ENCODE measurements at regions not wholly inside any gene's neighbourhood (a gene's known extent, or its start where the extent isn't known, plus 50 kb on each side); places are given as distances from the start of the nearest gene placed in this dataset.

GRCh38 chr7:12741951-12742575 is 54.6 kb downstream of the ARL4A start:
- Histone ChIP-seq H3K27ac (no peak overlapping the region), H3K4me1 (replicated peaks in 1 of 2) (no peaks in the 10 kb centered on the region), H3K4me3 (no peak overlapping the region)
- in situ Hi-C loops (cut with MboI; ENCODE audit: low pct_unique_long_range_greater_than_20kb in 2 of 9, low sequenced_read_pairs in 9 of 9, unreplicated experiment in 9 of 9) = no loop called here
- WGBS, 10 experiments = 0 to 100% (median 33%) methylated on average over 1 of the region's 1 CpG; no CpG with 5 or more reads in 1 of the 10 experiments
- ATAC-seq (replicated peaks in 6 of 8) = peak in 1 of 8 experiments; percentile 73

- no peak for ATAC-seq (replicated peaks in 6 of 8)
- Histone ChIP-seq H3K27ac (no peak overlapping the region), H3K4me3 (no peak overlapping the region), H3K4me1 (replicated peaks in 1 of 2) (no peaks in the 10 kb centered on the region)
- WGBS, 10 experiments = 0 to 89% (median 71%) methylated on average over 1 of the region's 1 CpG; no CpG with 5 or more reads in 2 of the 10 experiments
- in situ Hi-C loops (cut with MboI; ENCODE audit: low pct_unique_long_range_greater_than_20kb in 2 of 9, low sequenced_read_pairs in 9 of 9, unreplicated experiment in 9 of 9) = no loop called here
Measured at GRCh38 chr7:12746211-12746610, 58.8 kb downstream of the ARL4A start.

DNA sequence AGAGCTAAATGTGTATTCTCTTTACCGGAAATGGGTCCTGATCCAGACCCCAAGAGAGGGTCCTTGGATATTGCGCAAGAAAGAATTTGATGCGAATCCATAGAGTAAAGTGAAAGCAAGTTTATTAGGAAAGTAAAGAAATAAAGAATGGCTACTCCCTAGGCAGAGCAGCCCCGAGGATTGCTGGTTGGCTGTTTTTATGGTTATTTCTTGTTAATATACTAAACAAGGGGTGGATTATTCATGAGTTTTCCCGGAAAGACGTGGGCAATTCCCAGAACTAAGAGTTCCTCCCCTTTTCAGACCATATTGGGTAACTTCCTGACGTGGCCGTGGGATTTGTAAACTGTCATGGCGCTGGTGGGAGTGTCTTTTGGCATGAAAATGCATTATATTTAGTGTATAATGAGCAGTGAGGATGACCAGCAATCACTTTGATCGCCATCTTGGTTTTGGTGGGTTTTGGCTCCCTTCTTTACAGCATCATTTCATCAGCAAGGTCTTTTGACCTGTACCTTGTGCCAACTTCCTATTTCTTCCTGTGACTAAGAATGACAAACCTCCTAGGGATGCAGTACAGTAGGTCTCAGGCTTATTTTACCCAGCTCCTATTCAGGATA is 60.4 kb downstream of the ARL4A start:
- no peak for ATAC-seq (replicated peaks in 6 of 8)
- no peak overlapping the region for H3K27ac ChIP-seq
- H3K4me1 ChIP-seq (replicated peaks in 1 of 2) = no peaks in the 10 kb centered on the region
- no peak overlapping the region for H3K4me3 ChIP-seq
- WGBS, 10 experiments = 68 to 100% (median 91%) methylated on average over 2 to 9 of the region's 10 CpGs
- in situ Hi-C loops (cut with MboI; ENCODE audit: low pct_unique_long_range_greater_than_20kb in 2 of 9, low sequenced_read_pairs in 9 of 9, unreplicated experiment in 9 of 9) = no loop called here

DNA sequence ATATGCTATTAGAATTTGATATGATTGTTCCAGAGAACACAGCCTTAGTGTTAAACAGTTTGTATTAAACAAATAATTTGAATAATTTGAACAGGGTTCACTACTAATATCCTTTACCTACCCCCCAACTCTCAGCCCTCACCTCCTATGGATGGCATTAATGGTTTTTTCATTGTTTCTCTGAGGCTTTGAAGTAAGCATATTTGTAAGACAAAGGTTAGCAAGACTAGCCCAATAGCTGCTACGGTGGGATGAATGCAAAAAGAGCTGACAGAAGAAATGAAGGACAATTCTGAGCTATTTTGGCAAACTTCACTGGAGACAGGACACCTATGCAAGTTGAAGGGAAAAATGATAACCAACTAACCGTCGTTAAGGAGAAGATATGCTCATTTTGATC is 61.6 kb downstream of the ARL4A start:
- ATAC-seq (replicated peaks in 6 of 8) = no peak
- H3K4me3 ChIP-seq = no peak overlapping the region
- no peaks in the 10 kb centered on the region for H3K4me1 ChIP-seq (replicated peaks in 1 of 2)
- WGBS, 10 experiments = 0 to 86% (median 34%) methylated on average over 1 to 3 of the region's 3 CpGs; no CpG with 5 or more reads in 1 of the 10 experiments
- no peak overlapping the region for H3K27ac ChIP-seq
- in situ Hi-C loops (cut with MboI; ENCODE audit: low pct_unique_long_range_greater_than_20kb in 2 of 9, low sequenced_read_pairs in 9 of 9, unreplicated experiment in 9 of 9) = no loop called here

DNA sequence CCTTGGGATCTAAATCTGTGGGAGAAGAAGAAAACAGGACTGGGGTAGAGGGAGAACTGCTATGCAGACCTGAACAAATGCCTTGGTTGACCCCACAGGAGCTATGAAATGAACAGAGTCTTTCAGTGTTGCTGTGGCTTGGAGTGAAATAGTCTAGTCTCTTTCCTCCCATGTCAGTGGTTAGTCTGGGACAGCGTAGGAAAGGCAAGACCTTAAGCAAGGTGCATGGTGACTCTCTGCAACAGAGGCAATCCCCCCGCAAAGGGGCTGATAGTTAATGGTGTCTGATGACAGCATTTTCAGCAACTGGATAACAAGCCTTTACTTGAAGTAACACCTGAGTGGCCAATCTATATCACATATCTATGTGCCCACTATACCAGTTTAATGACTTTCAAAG is 62.3 kb downstream of the ARL4A start:
- WGBS, 10 experiments = 81 to 100% (median 100%) methylated on average over 1 to 2 of the region's 2 CpGs; no CpG with 5 or more reads in 5 of the 10 experiments
- Histone ChIP-seq H3K4me3 (no peak overlapping the region), H3K27ac (no peak overlapping the region), H3K4me1 (replicated peaks in 1 of 2) (no peaks in the 10 kb centered on the region)
- ATAC-seq (replicated peaks in 6 of 8) = no peak
- in situ Hi-C loops (cut with MboI; ENCODE audit: low pct_unique_long_range_greater_than_20kb in 2 of 9, low sequenced_read_pairs in 9 of 9, unreplicated experiment in 9 of 9) = no loop called here

DNA sequence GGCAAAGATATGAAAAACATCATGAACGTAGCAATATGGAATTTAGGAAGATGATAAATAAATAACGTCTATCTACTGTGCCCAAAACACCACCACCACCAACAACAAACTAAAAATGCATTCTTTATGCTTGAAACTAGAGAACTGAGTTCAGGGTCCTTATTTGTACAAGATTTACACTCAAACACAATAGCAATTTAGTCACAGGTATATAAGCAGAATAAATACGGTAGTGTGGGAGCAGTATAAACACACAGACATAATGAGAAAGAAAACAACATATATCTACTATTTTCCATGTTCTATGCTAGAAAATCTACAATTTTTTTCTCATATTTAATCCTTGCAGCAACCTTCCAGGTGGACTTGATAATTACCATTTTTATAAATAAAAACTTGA is 64.3 kb downstream of the ARL4A start:
- Histone ChIP-seq H3K4me1 (replicated peaks in 1 of 2) (no peaks in the 10 kb centered on the region), H3K4me3 (no peak overlapping the region), H3K27ac (no peak overlapping the region)
- in situ Hi-C loops (cut with MboI; ENCODE audit: low pct_unique_long_range_greater_than_20kb in 2 of 9, low sequenced_read_pairs in 9 of 9, unreplicated experiment in 9 of 9) = no loop called here
- WGBS, 10 experiments = 46 to 96% (median 84%) methylated on average over 2 to 3 of the region's 3 CpGs; no CpG with 5 or more reads in 2 of the 10 experiments
- no peak for ATAC-seq (replicated peaks in 6 of 8)

- in situ Hi-C loops (cut with MboI; ENCODE audit: low pct_unique_long_range_greater_than_20kb in 2 of 9, low sequenced_read_pairs in 9 of 9, unreplicated experiment in 9 of 9) = no loop called here
- WGBS, 10 experiments = 67 to 100% (median 98%) methylated on average over 1 to 3 of the region's 3 CpGs; no CpG with 5 or more reads in 2 of the 10 experiments
- ATAC-seq (replicated peaks in 6 of 8) = no peak
- Histone ChIP-seq H3K27ac (no peak overlapping the region), H3K4me1 (replicated peaks in 1 of 2) (peaks cover 0 to 4% of the 10 kb centered on the region in 2 donors), H3K4me3 (no peak overlapping the region)
Measured at GRCh38 chr7:12754179-12754578, 66.7 kb downstream of the ARL4A start.

DNA sequence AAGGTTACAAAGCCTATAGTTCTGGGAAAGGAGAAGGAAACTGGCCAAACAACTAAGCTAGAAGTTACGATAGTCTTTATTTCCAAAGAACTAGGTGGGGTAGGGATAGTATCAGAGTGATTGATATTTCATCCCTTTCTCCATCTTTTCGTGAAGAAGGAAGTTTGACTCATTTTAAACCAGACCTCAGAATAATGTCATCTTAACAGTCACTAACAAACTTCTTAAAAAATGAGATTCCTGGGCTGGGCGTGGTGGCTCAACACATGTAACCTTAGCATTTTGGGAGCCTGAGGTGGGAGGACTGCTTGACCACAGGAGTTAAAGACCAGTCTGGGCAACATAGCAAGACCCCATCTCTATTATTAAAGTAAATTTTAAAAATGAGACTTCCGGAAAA is 69.4 kb downstream of the ARL4A start:
- Histone ChIP-seq H3K4me3 (no peak overlapping the region), H3K4me1 (replicated peaks in 1 of 2) (peaks cover 6 to 17% of the 10 kb centered on the region in 2 donors), H3K27ac (no peak overlapping the region)
- ATAC-seq (replicated peaks in 6 of 8) = no peak
- WGBS, 10 experiments = 44 to 100% (median 94%) methylated on average over 1 to 4 of the region's 4 CpGs; no CpG with 5 or more reads in 1 of the 10 experiments
- in situ Hi-C loops (cut with MboI; ENCODE audit: low pct_unique_long_range_greater_than_20kb in 2 of 9, low sequenced_read_pairs in 9 of 9, unreplicated experiment in 9 of 9) = no loop called here

DNA sequence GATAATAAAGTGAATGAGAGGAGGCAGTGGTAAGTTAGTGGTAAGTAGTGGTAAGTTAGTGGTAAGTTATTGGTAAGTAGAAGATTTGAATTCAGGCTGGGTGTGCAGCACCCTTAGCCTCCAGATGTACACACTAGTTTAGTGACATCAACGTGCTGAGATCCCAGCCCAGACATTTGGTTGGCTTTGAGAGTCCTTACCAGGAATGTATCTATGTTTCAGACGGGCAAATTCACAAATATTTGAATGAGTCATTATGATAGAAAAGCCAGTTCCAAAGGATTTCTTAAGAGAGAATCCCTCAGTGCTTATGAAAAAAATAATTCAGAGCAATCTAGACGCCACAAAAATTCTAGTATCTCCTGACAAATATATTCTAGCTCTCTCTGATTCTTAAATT is 70.0 kb downstream of the ARL4A start:
- no peak overlapping the region for H3K27ac ChIP-seq
- 7 to 96% (median 71%) methylated on average over 1 to 3 of the region's 3 CpGs; no CpG with 5 or more reads in 1 of the 10 experiments for WGBS, 10 experiments
- in situ Hi-C loops (cut with MboI; ENCODE audit: low pct_unique_long_range_greater_than_20kb in 2 of 9, low sequenced_read_pairs in 9 of 9, unreplicated experiment in 9 of 9) = no loop called here
- peaks cover 6 to 17% of the 10 kb centered on the region in 2 donors for H3K4me1 ChIP-seq (replicated peaks in 1 of 2)
- ATAC-seq (replicated peaks in 6 of 8) = peak in 2 of 8 experiments; percentile 16 to 43
- no peak overlapping the region for H3K4me3 ChIP-seq

- 0 to 75% (median 29%) methylated on average over 1 of the region's 1 CpG; no CpG with 5 or more reads in 1 of the 10 experiments for WGBS, 10 experiments
- in situ Hi-C loops (cut with MboI; ENCODE audit: low pct_unique_long_range_greater_than_20kb in 2 of 9, low sequenced_read_pairs in 9 of 9, unreplicated experiment in 9 of 9) = no loop called here
- Histone ChIP-seq H3K4me3 (no peak overlapping the region), H3K4me1 (replicated peaks in 1 of 2) (peaks cover 6 to 17% of the 10 kb centered on the region in 2 donors), H3K27ac (no peak overlapping the region)
- ATAC-seq (replicated peaks in 6 of 8) = peak in 6 of 8 experiments; percentile 27 to 79 (median 70)
Measured at GRCh38 chr7:12759151-12759550, 71.7 kb downstream of the ARL4A start.

DNA sequence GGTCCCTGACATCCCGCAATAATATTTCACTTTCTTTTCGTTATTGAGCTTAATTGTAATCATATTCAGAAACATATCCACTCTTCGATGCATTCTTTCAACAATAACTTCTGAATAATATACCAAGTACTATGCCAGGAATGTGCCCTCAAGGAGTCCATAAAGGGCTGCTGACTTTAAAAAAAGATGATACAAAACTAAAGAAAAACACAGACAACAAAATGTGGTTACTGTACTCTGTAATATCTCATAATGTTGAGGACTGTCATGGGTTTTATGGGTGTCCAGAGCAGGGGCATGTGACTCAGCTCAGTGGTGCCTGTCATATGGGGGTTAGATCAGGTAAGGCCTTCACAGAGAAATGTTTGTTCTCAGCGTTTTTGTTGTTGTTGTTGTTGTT is 73.7 kb downstream of the ARL4A start:
- H3K27ac ChIP-seq = no peak overlapping the region
- no peak for ATAC-seq (replicated peaks in 6 of 8)
- peaks cover 6 to 20% of the 10 kb centered on the region in 2 donors for H3K4me1 ChIP-seq (replicated peaks in 1 of 2)
- in situ Hi-C loops (cut with MboI; ENCODE audit: low pct_unique_long_range_greater_than_20kb in 2 of 9, low sequenced_read_pairs in 9 of 9, unreplicated experiment in 9 of 9) = no loop called here
- 0 to 100% (median 93%) methylated on average over 1 to 4 of the region's 4 CpGs; no CpG with 5 or more reads in 1 of the 10 experiments for WGBS, 10 experiments
- no peak overlapping the region for H3K4me3 ChIP-seq

DNA sequence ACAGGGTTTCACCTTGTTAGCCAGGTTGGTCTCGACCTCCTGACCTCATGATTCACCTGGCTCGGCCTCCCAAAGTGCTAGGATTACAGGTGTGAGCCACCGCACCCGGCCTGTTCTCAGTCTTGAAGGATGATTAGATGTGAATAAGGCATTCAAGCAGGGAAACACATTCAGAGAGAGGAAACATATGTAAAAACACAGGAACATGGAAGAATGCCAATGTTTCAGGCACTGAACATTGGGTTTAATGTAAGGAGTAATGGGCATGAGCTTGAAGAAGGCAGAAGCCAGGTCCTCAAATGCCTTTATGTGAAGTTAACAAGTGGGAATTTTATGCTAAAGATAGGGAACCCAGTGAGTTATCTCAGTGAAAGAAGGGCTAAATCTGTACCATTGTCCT is 74.3 kb downstream of the ARL4A start:
- ATAC-seq (replicated peaks in 6 of 8) = no peak
- no peak overlapping the region for H3K27ac ChIP-seq
- 69 to 100% (median 100%) methylated on average over 2 to 4 of the region's 4 CpGs; no CpG with 5 or more reads in 5 of the 10 experiments for WGBS, 10 experiments
- peaks cover 6 to 20% of the 10 kb centered on the region in 2 donors for H3K4me1 ChIP-seq (replicated peaks in 1 of 2)
- no peak overlapping the region for H3K4me3 ChIP-seq
- in situ Hi-C loops (cut with MboI; ENCODE audit: low pct_unique_long_range_greater_than_20kb in 2 of 9, low sequenced_read_pairs in 9 of 9, unreplicated experiment in 9 of 9) = no loop called here

DNA sequence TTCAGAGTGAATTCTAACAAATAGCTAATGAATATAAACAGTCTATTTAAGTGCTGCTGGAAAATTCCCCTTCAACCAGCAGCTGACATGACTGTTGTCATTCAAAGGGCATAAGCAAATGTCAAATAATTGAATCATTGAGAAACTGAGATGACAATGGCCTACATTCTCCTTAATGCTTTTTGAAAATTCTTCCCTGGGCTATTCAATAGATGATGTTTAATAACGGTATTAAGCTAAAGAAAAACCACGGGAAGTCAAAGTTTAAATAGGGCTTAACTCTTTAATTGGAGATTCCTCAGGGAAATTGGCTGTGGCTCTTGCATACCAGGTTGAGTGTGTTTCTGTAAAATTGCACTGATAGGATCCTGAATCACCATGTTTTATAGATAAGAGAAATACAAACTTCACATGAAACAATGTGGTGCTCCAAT is 77.0 kb downstream of the ARL4A start:
- Histone ChIP-seq H3K4me3 (no peak overlapping the region), H3K27ac (no peak overlapping the region), H3K4me1 (replicated peaks in 1 of 2) (peaks cover 6 to 15% of the 10 kb centered on the region in 2 donors)
- in situ Hi-C loops (cut with MboI; ENCODE audit: low pct_unique_long_range_greater_than_20kb in 2 of 9, low sequenced_read_pairs in 9 of 9, unreplicated experiment in 9 of 9) = no loop called here
- ATAC-seq (replicated peaks in 6 of 8) = no peak
- 37 to 90% (median 71%) methylated on average over 1 to 2 of the region's 2 CpGs; no CpG with 5 or more reads in 1 of the 10 experiments for WGBS, 10 experiments

Measured in motor neuron (in vitro differentiated cells).